ENCODE measurements at regions not wholly inside any gene's neighbourhood (a gene's known extent, or its start where the extent isn't known, plus 50 kb on each side); places are given as distances from the start of the nearest gene placed in this dataset.

- no peak for DNase-seq
Observed at GRCh38 chr15:46753946-46754345, 963.4 kb upstream of the SEMA6D start.

- no peak for DNase-seq
Observed at GRCh38 chr15:46763091-46763490, 954.2 kb upstream of the SEMA6D start.

GRCh38 chr15:46764851-46765250 lies 952.5 kb upstream of the SEMA6D start:
- DNase-seq: no peak

- no peak for DNase-seq
Observed at GRCh38 chr15:46766021-46766420, 951.3 kb upstream of the SEMA6D start.

GRCh38 chr15:46768287-46768686 lies 949.0 kb upstream of the SEMA6D start:
- DNase-seq: no peak

- DNase-seq: no peak
Observed at GRCh38 chr15:46773016-46773415, 944.3 kb upstream of the SEMA6D start.

GRCh38 chr15:46778876-46779275 lies 938.4 kb upstream of the SEMA6D start:
- no peak for DNase-seq

- DNase-seq: peak; percentile 83
Observed at GRCh38 chr15:46786590-46787285, 930.6 kb upstream of the SEMA6D start.

- DNase-seq: no peak
Observed at GRCh38 chr15:46795685-46796084, 921.6 kb upstream of the SEMA6D start.

GRCh38 chr15:46808834-46809233 lies 908.5 kb upstream of the SEMA6D start:
- no peak for DNase-seq

GRCh38 chr15:46815240-46815639 lies 902.1 kb upstream of the SEMA6D start:
- DNase-seq: peak; percentile 11

GRCh38 chr15:46815765-46816164 lies 901.5 kb upstream of the SEMA6D start:
- DNase-seq: peak; percentile 88

- DNase-seq: no peak
Observed at GRCh38 chr15:46848704-46849103, 868.6 kb upstream of the SEMA6D start.

- no peak for DNase-seq
Observed at GRCh38 chr15:46853600-46853999, 863.7 kb upstream of the SEMA6D start.

- DNase-seq: no peak
Observed at GRCh38 chr15:46854564-46854963, 862.7 kb upstream of the SEMA6D start.

GRCh38 chr15:46855388-46855787 lies 861.9 kb upstream of the SEMA6D start:
- no peak for DNase-seq

- DNase-seq: peak; percentile 81
Observed at GRCh38 chr15:46856839-46857502, 860.3 kb upstream of the SEMA6D start.

GRCh38 chr15:46858150-46858549 lies 859.2 kb upstream of the SEMA6D start:
- DNase-seq: peak; percentile 46

- no peak for DNase-seq
Observed at GRCh38 chr15:46861796-46862195, 855.5 kb upstream of the SEMA6D start.

- no peak for DNase-seq
Observed at GRCh38 chr15:46865155-46865554, 852.1 kb upstream of the SEMA6D start.

- DNase-seq: no peak
Observed at GRCh38 chr15:46872286-46872980, 844.9 kb upstream of the SEMA6D start.

GRCh38 chr15:46872981-46873330 lies 844.3 kb upstream of the SEMA6D start:
- peak; percentile 1 for DNase-seq

- DNase-seq: no peak
Observed at GRCh38 chr15:46879032-46879770, 838.1 kb upstream of the SEMA6D start.

GRCh38 chr15:46880791-46881190 lies 836.5 kb upstream of the SEMA6D start:
- DNase-seq: no peak

Measured in NCI-H146 (cell line).